Trophoblast cell (in vitro differentiated cells and primary cell): ENCODE measurements at regions not wholly inside any gene's neighbourhood (a gene's known extent, or its start where the extent isn't known, plus 50 kb on each side); places are given as distances from the start of the nearest gene placed in this dataset.
A peak's percentile ranks its signal among the peaks of the same experiment; 100 is the strongest.

Experiments used
- DNase-seq, 2 donors: peaks; one replicate each; pipeline ENCODE4 v3.0.0-alpha.2; 2016
- H2AFZ ChIP-seq: 2 replicates; pipeline ENCODE4 v1.6.1; 2013; ENCODE audit warnings: low read length, moderate library complexity, mild to moderate bottlenecking; ENCODE audit not compliant: insufficient read depth, poor library complexity
- H2AK5ac ChIP-seq: 2 replicates; pipeline ENCODE4 v1.6.1; 2013; ENCODE audit warnings: mild to moderate bottlenecking, low read length
- H2BK120ac ChIP-seq: 2 replicates; pipeline ENCODE4 v1.6.1; 2013; ENCODE audit warnings: low read length, mild to moderate bottlenecking, moderate library complexity; ENCODE audit not compliant: insufficient read depth, poor library complexity
- H2BK12ac ChIP-seq: 2 replicates; pipeline ENCODE4 v1.6.1; 2013; ENCODE audit warnings: mild to moderate bottlenecking, low read length, moderate library complexity
- H2BK5ac ChIP-seq: 2 replicates; pipeline ENCODE4 v1.6.1; 2013; ENCODE audit warnings: low read length, low read depth, moderate library complexity, mild to moderate bottlenecking; ENCODE audit not compliant: poor library complexity
- H3K14ac ChIP-seq: 2 replicates; pipeline ENCODE4 v1.6.1; 2013; ENCODE audit warnings: mild to moderate bottlenecking, low read length
- H3K18ac ChIP-seq: 2 replicates; pipeline ENCODE4 v1.6.1; 2013; ENCODE audit warnings: mild to moderate bottlenecking, low read length
- H3K23ac ChIP-seq: 2 replicates; pipeline ENCODE4 v1.6.1; 2013; ENCODE audit warnings: low read length
- H3K27ac ChIP-seq: 2 replicates; pipeline ENCODE4 v1.5.1; 2013; ENCODE audit warnings: low read depth, mild to moderate bottlenecking, inconsistent platforms, low read length, moderate library complexity
- H3K27me3 ChIP-seq: 2 replicates; pipeline ENCODE4 v1.6.1; 2013; ENCODE audit warnings: inconsistent platforms, mild to moderate bottlenecking, low read length, moderate library complexity; ENCODE audit not compliant: insufficient read depth
- H3K36me3 ChIP-seq, 2 experiments: 1 replicate in 1 of 2; 2 replicates in 1 of 2; pipeline ENCODE4 v1.6.1; 2013; ENCODE audit warnings: low read length in 2 of 2, mild to moderate bottlenecking in 2 of 2, moderate library complexity in 1 of 2; ENCODE audit not compliant: insufficient read depth in 2 of 2, control insufficient read depth in 1 of 2
- H3K4ac ChIP-seq: 2 replicates; pipeline ENCODE4 v1.6.1; 2013; ENCODE audit warnings: low read depth, mild to moderate bottlenecking, low read length, moderate library complexity
- H3K4me1 ChIP-seq, 2 experiments: 1 replicate in 1 of 2; 2 replicates in 1 of 2; pipeline ENCODE4 v1.6.1; 2013; ENCODE audit warnings: low read length in 2 of 2, mild to moderate bottlenecking in 2 of 2, moderate library complexity in 1 of 2; ENCODE audit not compliant: insufficient read depth in 2 of 2, control insufficient read depth in 1 of 2
- H3K4me2 ChIP-seq: 2 replicates; pipeline ENCODE4 v1.6.1; 2013; ENCODE audit warnings: inconsistent platforms, mild to moderate bottlenecking, low read length, moderate library complexity
- H3K4me3 ChIP-seq: 2 replicates; pipeline ENCODE4 v1.5.1; 2013; ENCODE audit warnings: mild to moderate bottlenecking, low read depth, low read length, inconsistent platforms
- H3K79me1 ChIP-seq: one replicate; pipeline ENCODE4 v1.6.1; 2013; ENCODE audit warnings: low read length
- H3K79me2 ChIP-seq: 2 replicates; pipeline ENCODE4 v1.6.1; 2013; ENCODE audit warnings: low read length, mild to moderate bottlenecking; ENCODE audit not compliant: control insufficient read depth, insufficient read depth, poor library complexity
- H3K9ac ChIP-seq: 2 replicates; pipeline ENCODE4 v1.6.1; 2013; ENCODE audit warnings: mild to moderate bottlenecking, low read length
- H3K9me3 ChIP-seq: 2 replicates; pipeline ENCODE4 v1.6.1; 2013; ENCODE audit warnings: low read depth, mild to moderate bottlenecking, control low read depth, inconsistent platforms, low read length; ENCODE audit not compliant: insufficient read depth
- H4K12ac ChIP-seq: 2 replicates; pipeline ENCODE4 v1.6.1; 2013; ENCODE audit warnings: low read depth, mild to moderate bottlenecking, low read length, moderate library complexity
- H4K8ac ChIP-seq: 2 replicates; pipeline ENCODE4 v1.6.1; 2013; ENCODE audit warnings: low read depth, mild to moderate bottlenecking, low read length, moderate library complexity
- H4K91ac ChIP-seq: one replicate; pipeline ENCODE4 v1.6.1; 2013; ENCODE audit warnings: low read depth, mild to moderate bottlenecking, low read length, moderate library complexity
- WGBS: extraction: QIAGEN DNeasy Blood & Tissue Kit; methylation state at CpG from one replicate; pipeline ENCODE4 v1.1.7; 2013; ENCODE audit warnings: missing lambda C conversion rate; ENCODE audit not compliant: insufficient read length, insufficient coverage; ENCODE audit errors: extremely low coverage; 5-methylcytosine and 5-hydroxymethylcytosine counted together

- WGBS: no CpG with 5 or more reads among the region's 4 CpGs
- H4K12ac ChIP-seq: no peak overlapping the region
These were observed 122.7 kb downstream of the FASLG start for GRCh38 chr1:172781513-172782140.

GRCh38 chr1:172789840-172790239, 130.9 kb downstream of the FASLG start:
- Histone ChIP-seq H4K12ac (no peak overlapping the region), H3K23ac (no peak overlapping the region), H3K4me2 (no peak overlapping the region), H2BK12ac (no peak overlapping the region), H2AK5ac (no peak overlapping the region), H2BK120ac (no peak overlapping the region), H3K9ac (no peak overlapping the region), H3K14ac (no peak overlapping the region), H3K4me1 (peaks cover 0 to 3% of the 10 kb centered on the region in 2 experiments), H3K4me3 (no peak overlapping the region), H3K27me3 (no peaks in the 10 kb centered on the region), H4K8ac (no peak overlapping the region), H2BK5ac (no peak overlapping the region), H2AFZ (no peak overlapping the region), H3K9me3 (no peaks in the 10 kb centered on the region), H3K36me3 (no peaks in the 10 kb centered on the region), H3K18ac (no peak overlapping the region), H3K27ac (no peak overlapping the region), H3K4ac (no peak overlapping the region), H3K79me1 (no peaks in the 10 kb centered on the region), H3K79me2 (no peaks in the 10 kb centered on the region), H4K91ac (no peak overlapping the region)
- peak in 1 of 2 donors; percentile 33 for DNase-seq
- no CpG with 5 or more reads among the region's 2 CpGs for WGBS

More at GRCh38 chr1:172781513-172782140, 122.7 kb downstream of the FASLG start:
- H3K18ac ChIP-seq: no peak overlapping the region
- no peak overlapping the region for H3K9ac ChIP-seq
- no peak overlapping the region for H4K91ac ChIP-seq
- no peak overlapping the region for H3K14ac ChIP-seq
- H3K27me3 ChIP-seq: no peaks in the 10 kb centered on the region
- H3K4me1 ChIP-seq: peaks cover 0 to 3% of the 10 kb centered on the region in 2 experiments
- no peaks in the 10 kb centered on the region for H3K79me1 ChIP-seq
- H3K23ac ChIP-seq: no peak overlapping the region
- H2AK5ac ChIP-seq: no peak overlapping the region
- no peak overlapping the region for H2BK120ac ChIP-seq
- DNase-seq: no peak
- H4K8ac ChIP-seq: no peak overlapping the region
- H3K9me3 ChIP-seq: no peaks in the 10 kb centered on the region
- H3K4ac ChIP-seq: no peak overlapping the region
- no peak overlapping the region for H2BK12ac ChIP-seq
- no peaks in the 10 kb centered on the region for H3K79me2 ChIP-seq
- H3K36me3 ChIP-seq: no peaks in the 10 kb centered on the region
- H2AFZ ChIP-seq: no peak overlapping the region
- H2BK5ac ChIP-seq: no peak overlapping the region
- H3K27ac ChIP-seq: no peak overlapping the region
- no peak overlapping the region for H3K4me2 ChIP-seq
- H3K4me3 ChIP-seq: no peak overlapping the region

GRCh38 chr1:172790245-172790644, 131.3 kb downstream of the FASLG start:
- no peaks in the 10 kb centered on the region for H3K9me3 ChIP-seq
- DNase-seq: peak in 1 of 2 donors; percentile 46
- no peaks in the 10 kb centered on the region for H3K27me3 ChIP-seq
- H4K8ac ChIP-seq: no peak overlapping the region
- peaks cover 0 to 3% of the 10 kb centered on the region in 2 experiments for H3K4me1 ChIP-seq
- no peaks in the 10 kb centered on the region for H3K79me2 ChIP-seq
- H3K23ac ChIP-seq: no peak overlapping the region
- H3K4me2 ChIP-seq: no peak overlapping the region
- no peak overlapping the region for H4K12ac ChIP-seq
- H4K91ac ChIP-seq: no peak overlapping the region
- H3K27ac ChIP-seq: no peak overlapping the region
- H3K14ac ChIP-seq: no peak overlapping the region
- H2AK5ac ChIP-seq: no peak overlapping the region
- H2BK120ac ChIP-seq: no peak overlapping the region
- no peak overlapping the region for H3K4me3 ChIP-seq
- H3K79me1 ChIP-seq: no peaks in the 10 kb centered on the region
- H3K4ac ChIP-seq: no peak overlapping the region
- H2AFZ ChIP-seq: no peak overlapping the region
- H3K36me3 ChIP-seq: no peaks in the 10 kb centered on the region
- H3K18ac ChIP-seq: no peak overlapping the region
- no peak overlapping the region for H3K9ac ChIP-seq
- no peak overlapping the region for H2BK5ac ChIP-seq
- WGBS: no CpG with 5 or more reads among the region's 2 CpGs
- H2BK12ac ChIP-seq: no peak overlapping the region

GRCh38 chr1:172793823-172794222, 134.9 kb downstream of the FASLG start:
- Histone ChIP-seq H3K4ac (no peak overlapping the region), H3K27ac (no peak overlapping the region), H4K91ac (no peak overlapping the region), H3K9ac (no peak overlapping the region), H2BK12ac (no peak overlapping the region), H3K4me3 (no peak overlapping the region), H2BK5ac (no peak overlapping the region), H3K4me1 (peaks cover 0 to 3% of the 10 kb centered on the region in 2 experiments), H3K36me3 (no peaks in the 10 kb centered on the region), H3K27me3 (no peaks in the 10 kb centered on the region), H4K8ac (no peak overlapping the region), H3K79me2 (no peaks in the 10 kb centered on the region), H3K18ac (no peak overlapping the region), H3K23ac (no peak overlapping the region), H2AK5ac (no peak overlapping the region), H3K9me3 (no peaks in the 10 kb centered on the region), H2AFZ (no peak overlapping the region), H3K14ac (no peak overlapping the region), H4K12ac (no peak overlapping the region), H3K79me1 (no peaks in the 10 kb centered on the region), H3K4me2 (no peak overlapping the region), H2BK120ac (no peak overlapping the region)
- no CpG with 5 or more reads among the region's 3 CpGs for WGBS
- no peak for DNase-seq
